ENCODE measurements at regions not wholly inside any gene's neighbourhood (a gene's known extent, or its start where the extent isn't known, plus 50 kb on each side); places are given as distances from the start of the nearest gene placed in this dataset.

DNA sequence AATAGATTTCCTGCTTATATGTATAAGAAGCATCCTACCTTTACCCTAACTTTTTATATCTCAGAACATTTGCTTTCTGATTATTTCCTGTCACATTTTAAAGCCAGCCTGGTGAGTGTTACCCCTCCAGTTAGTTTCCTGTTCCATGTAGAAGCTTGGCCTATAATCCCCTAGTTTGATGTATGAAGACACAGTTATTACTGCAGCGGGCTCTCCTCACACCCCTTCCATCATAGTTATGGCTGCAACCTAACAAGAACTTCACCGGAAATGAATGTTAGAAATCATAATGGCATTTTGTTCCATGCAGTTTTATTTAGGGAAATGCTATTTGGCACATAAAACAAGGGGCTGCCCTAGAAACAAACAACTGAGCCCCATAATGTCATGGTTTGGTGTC lies 400.2 kb upstream of the SETBP1 start:
- Mint-ChIP-seq H3K9me3 (ENCODE audit: unreplicated experiment) (no peaks in the 10 kb centered on the region), H3K27ac (ENCODE audit: unreplicated experiment) (no peak overlapping the region), H3K4me1 (ENCODE audit: low read depth, unreplicated experiment) (no peaks in the 10 kb centered on the region), H3K4me3 (ENCODE audit: unreplicated experiment) (no peak overlapping the region), H3K27me3 (ENCODE audit: low read depth, unreplicated experiment) (peaks cover 2% of the 10 kb centered on the region), H3K36me3 (ENCODE audit: low read depth, unreplicated experiment) (no peaks in the 10 kb centered on the region)
- FAIRE-seq (no peak), DNase-seq (ENCODE audit: low read depth) (no peak)
- no peak overlapping the region for H3K4me3 ChIP-seq (ENCODE audit: insufficient read depth, low read depth, low read length)
- TF ChIP-seq, protein P1, sequence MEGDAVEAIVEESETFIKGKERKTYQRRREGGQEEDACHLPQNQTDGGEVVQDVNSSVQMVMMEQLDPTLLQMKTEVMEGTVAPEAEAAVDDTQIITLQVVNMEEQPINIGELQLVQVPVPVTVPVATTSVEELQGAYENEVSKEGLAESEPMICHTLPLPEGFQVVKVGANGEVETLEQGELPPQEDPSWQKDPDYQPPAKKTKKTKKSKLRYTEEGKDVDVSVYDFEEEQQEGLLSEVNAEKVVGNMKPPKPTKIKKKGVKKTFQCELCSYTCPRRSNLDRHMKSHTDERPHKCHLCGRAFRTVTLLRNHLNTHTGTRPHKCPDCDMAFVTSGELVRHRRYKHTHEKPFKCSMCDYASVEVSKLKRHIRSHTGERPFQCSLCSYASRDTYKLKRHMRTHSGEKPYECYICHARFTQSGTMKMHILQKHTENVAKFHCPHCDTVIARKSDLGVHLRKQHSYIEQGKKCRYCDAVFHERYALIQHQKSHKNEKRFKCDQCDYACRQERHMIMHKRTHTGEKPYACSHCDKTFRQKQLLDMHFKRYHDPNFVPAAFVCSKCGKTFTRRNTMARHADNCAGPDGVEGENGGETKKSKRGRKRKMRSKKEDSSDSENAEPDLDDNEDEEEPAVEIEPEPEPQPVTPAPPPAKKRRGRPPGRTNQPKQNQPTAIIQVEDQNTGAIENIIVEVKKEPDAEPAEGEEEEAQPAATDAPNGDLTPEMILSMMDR (IDR thresholded peaks at IDR 0.05; ENCODE audit: insufficient read depth, low read depth, low read length): no peak
- TF ChIP-seq EZH2 (IDR thresholded peaks at IDR 0.05; ENCODE audit: insufficient read depth, low read length): no peak
- H3K79me2 ChIP-seq (ENCODE audit: insufficient read depth, low read length): no peaks in the 10 kb centered on the region
- no peaks in the 10 kb centered on the region for H3K36me3 ChIP-seq (ENCODE audit: insufficient read depth, low read length)
- H2AFZ ChIP-seq (ENCODE audit: low read depth, low read length): no peak overlapping the region
- no peak overlapping the region for H3K4me2 ChIP-seq (ENCODE audit: low read length)
- H3K4me1 ChIP-seq (ENCODE audit: insufficient read depth, low read length): no peaks in the 10 kb centered on the region
- no peak overlapping the region for H3K9ac ChIP-seq (ENCODE audit: low read length)
- no peak overlapping the region for H3K27ac ChIP-seq (ENCODE audit: low read depth, low read length)
- no peaks in the 10 kb centered on the region for H3K9me3 ChIP-seq (ENCODE audit: insufficient read depth, low read depth, low read length)
- H4K20me1 ChIP-seq (ENCODE audit: insufficient read depth, low read length): no peaks in the 10 kb centered on the region
- no peaks in the 10 kb centered on the region for H3K27me3 ChIP-seq (ENCODE audit: insufficient read depth, low read length)

DNA sequence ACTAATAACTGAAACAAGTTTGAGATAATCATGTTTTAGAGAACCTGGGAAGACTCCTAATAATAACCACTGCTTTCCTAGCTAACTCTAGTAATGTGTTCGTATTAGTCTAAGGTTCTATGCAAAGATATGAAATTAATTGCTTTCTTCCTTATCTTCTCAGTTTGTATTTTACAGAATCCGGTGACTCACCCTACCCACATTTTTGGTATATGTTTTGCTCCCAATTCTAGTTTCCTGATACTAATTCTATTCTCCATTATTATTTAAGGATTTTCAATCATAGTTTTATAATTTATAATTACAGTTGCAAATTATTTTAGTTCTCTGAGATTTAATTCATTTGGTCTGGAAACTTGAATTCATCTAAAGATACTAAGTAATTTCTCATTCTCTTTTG lies 394.6 kb upstream of the SETBP1 start:
- no peak overlapping the region for H3K27ac ChIP-seq (ENCODE audit: low read depth, low read length)
- no peak for DNase-seq (ENCODE audit: low read depth)
- no peak for FAIRE-seq
- no peaks in the 10 kb centered on the region for H3K36me3 Mint-ChIP-seq (ENCODE audit: low read depth, unreplicated experiment)
- H2AFZ ChIP-seq (ENCODE audit: low read depth, low read length): no peak overlapping the region
- peaks cover 2% of the 10 kb centered on the region for H3K27me3 Mint-ChIP-seq (ENCODE audit: low read depth, unreplicated experiment)
- no peaks in the 10 kb centered on the region for H4K20me1 ChIP-seq (ENCODE audit: insufficient read depth, low read length)
- H3K9me3 ChIP-seq (ENCODE audit: insufficient read depth, low read depth, low read length): no peaks in the 10 kb centered on the region
- peaks cover 2% of the 10 kb centered on the region for H3K4me1 Mint-ChIP-seq (ENCODE audit: low read depth, unreplicated experiment)
- H3K4me3 ChIP-seq (ENCODE audit: insufficient read depth, low read depth, low read length): no peak overlapping the region
- peaks cover 1% of the 10 kb centered on the region for H3K9me3 Mint-ChIP-seq (ENCODE audit: unreplicated experiment)
- no peak overlapping the region for H3K4me2 ChIP-seq (ENCODE audit: low read length)
- no peak overlapping the region for H3K27ac Mint-ChIP-seq (ENCODE audit: unreplicated experiment)
- H3K4me3 Mint-ChIP-seq (ENCODE audit: unreplicated experiment): no peak overlapping the region
- H3K36me3 ChIP-seq (ENCODE audit: insufficient read depth, low read length): no peaks in the 10 kb centered on the region
- H3K9ac ChIP-seq (ENCODE audit: low read length): no peak overlapping the region
- H3K79me2 ChIP-seq (ENCODE audit: insufficient read depth, low read length): no peaks in the 10 kb centered on the region
- no peaks in the 10 kb centered on the region for H3K4me1 ChIP-seq (ENCODE audit: insufficient read depth, low read length)
- H3K27me3 ChIP-seq (ENCODE audit: insufficient read depth, low read length): no peaks in the 10 kb centered on the region
- no peak for TF ChIP-seq EZH2 (IDR thresholded peaks at IDR 0.05; ENCODE audit: insufficient read depth, low read length)
- TF ChIP-seq, protein P1 (IDR thresholded peaks at IDR 0.05; ENCODE audit: insufficient read depth, low read depth, low read length): no peak

DNA sequence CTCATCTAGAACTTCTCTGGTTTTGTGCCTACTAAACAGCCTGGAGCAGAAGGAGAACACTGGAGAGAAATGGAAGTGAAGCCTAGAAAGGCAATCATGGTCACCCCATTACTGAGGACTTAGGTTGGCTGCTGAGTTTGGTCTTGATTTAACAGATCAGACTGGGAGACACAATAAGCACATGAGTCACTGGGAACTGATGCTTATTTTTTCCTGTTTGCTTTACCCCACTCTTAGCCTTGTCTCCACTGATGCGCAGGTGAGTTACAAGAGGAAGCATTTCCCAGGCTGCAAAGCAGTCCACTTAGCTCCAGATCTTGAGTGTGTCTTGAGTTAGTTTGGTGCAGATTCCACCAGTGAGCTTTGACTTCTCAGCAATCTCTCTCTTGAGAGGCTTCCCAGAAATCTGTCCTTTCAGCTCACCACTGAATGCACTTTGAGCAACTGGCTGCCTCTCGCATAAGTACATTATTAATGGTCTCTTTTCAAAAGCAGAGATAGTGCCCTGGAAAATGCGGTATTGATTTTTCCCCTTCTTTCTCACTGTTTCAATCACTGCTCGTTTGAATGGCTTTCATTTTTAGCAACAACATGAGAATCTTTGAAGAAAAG lies 390.2 kb upstream of the SETBP1 start:
- no peak for FAIRE-seq
- Histone ChIP-seq H3K4me3 (ENCODE audit: insufficient read depth, low read depth, low read length) (no peak overlapping the region), H3K27me3 (ENCODE audit: insufficient read depth, low read length) (no peaks in the 10 kb centered on the region), H3K4me1 (ENCODE audit: insufficient read depth, low read length) (no peaks in the 10 kb centered on the region), H3K9me3 (ENCODE audit: insufficient read depth, low read depth, low read length) (no peaks in the 10 kb centered on the region), H3K79me2 (ENCODE audit: insufficient read depth, low read length) (no peaks in the 10 kb centered on the region), H4K20me1 (ENCODE audit: insufficient read depth, low read length) (no peaks in the 10 kb centered on the region), H3K4me2 (ENCODE audit: low read length) (no peak overlapping the region), H3K36me3 (ENCODE audit: insufficient read depth, low read length) (no peaks in the 10 kb centered on the region), H3K27ac (ENCODE audit: low read depth, low read length) (no peak overlapping the region), H3K9ac (ENCODE audit: low read length) (no peak overlapping the region), H2AFZ (ENCODE audit: low read depth, low read length) (no peak overlapping the region)
- no peak overlapping the region for H3K4me3 Mint-ChIP-seq (ENCODE audit: unreplicated experiment)
- H3K27ac Mint-ChIP-seq (ENCODE audit: unreplicated experiment): no peak overlapping the region
- TF ChIP-seq, protein P1 (IDR thresholded peaks at IDR 0.05; ENCODE audit: insufficient read depth, low read depth, low read length): no peak
- TF ChIP-seq EZH2 (IDR thresholded peaks at IDR 0.05; ENCODE audit: insufficient read depth, low read length): no peak
- H3K9me3 Mint-ChIP-seq (ENCODE audit: unreplicated experiment): peaks cover 1% of the 10 kb centered on the region
- H3K4me1 Mint-ChIP-seq (ENCODE audit: low read depth, unreplicated experiment): peaks cover 2% of the 10 kb centered on the region
- H3K36me3 Mint-ChIP-seq (ENCODE audit: low read depth, unreplicated experiment): no peaks in the 10 kb centered on the region
- DNase-seq (ENCODE audit: low read depth): peak; percentile 1
- peaks cover 2% of the 10 kb centered on the region for H3K27me3 Mint-ChIP-seq (ENCODE audit: low read depth, unreplicated experiment)
